ENCODE measurements at regions not wholly inside any gene's neighbourhood (a gene's known extent, or its start where the extent isn't known, plus 50 kb on each side); places are given as distances from the start of the nearest gene placed in this dataset.
"Not testable (repeated sequence)": the region's sequence is repeated elsewhere in the genome, so short reads cannot be mapped to it uniquely, and the experiment has no call there.

DNA sequence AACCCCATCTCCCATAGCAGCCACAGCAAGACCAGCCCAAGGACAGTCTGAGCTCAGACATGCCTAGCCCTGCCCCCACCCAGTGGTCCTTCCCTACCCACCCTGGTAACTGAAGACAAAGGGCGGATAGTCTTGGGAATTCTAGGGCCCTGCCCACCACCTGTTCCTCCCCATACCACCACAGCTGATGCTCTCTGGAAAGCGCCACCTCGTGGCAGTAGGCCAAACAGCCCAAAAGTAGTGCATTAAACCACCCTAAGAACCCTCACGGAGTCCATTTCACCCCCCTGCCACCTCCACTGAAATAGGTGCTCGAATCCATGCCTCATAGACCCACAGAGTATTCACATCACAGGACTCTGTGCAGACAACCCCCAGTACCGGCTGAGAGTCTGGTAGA is 1021.4 kb downstream of the CDH8 start:
- H3K4me3 ChIP-seq (ENCODE audit: low read depth, low read length), result no peak overlapping the region

GRCh38 chr16:61007694-61008093 is 1028.5 kb downstream of the CDH8 start:
- no peak overlapping the region for H3K4me3 ChIP-seq (ENCODE audit: low read depth, low read length)

DNA sequence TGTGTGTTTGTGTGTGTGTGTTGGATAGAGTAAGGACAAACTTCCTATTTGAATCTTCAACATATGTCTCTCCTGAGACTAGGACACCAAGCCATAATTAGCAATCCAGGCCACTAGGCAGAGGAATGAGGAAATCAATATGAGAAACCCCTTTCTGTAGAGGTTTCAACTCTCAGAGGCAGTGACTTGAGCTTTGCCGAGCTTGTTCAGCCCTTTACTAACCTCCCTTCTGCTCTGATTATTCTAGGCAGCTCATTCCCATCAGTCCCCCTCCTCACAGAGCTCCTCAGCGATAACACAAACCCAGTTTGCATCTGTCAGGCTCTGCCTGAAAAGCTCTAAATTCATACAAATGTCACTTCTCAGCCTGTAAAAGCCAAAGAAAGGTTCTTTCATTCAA is 1030.3 kb downstream of the CDH8 start:
- no peak overlapping the region for H3K4me3 ChIP-seq (ENCODE audit: low read depth, low read length)

DNA sequence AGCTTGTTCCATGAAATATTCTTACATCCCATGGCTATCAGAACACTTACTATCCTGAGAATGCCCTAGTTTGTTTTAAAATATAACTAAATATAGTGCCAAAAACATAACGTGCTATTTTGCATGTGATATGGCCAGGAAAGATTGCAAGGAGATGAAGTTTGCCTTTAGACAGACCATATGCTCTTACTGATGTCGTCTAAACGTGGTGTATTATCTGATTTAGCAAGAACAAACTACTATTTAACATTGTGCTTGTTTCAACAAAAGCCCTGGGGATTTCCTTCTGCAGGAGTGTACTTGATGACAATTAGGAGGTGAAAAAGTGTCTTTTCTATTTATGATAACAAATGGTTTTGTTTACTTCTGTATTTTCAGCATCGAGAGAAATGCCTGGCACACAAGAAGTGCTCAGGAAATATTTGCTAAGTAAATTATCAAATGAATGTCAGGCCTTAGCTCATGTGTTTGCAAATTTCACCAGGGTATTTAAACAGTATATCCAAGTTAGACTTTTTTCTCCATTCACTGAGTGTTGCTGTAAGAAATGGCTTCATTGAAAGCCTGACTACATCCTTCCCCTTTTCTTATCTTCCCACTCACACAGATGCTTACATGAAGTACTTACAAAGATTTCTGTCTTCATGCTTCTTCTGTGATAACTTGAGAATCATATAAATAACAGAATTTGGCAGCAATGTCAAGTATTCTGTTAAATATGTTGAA is 1033.6 kb downstream of the CDH8 start:
- H3K4me3 ChIP-seq (ENCODE audit: low read depth, low read length), result no peak overlapping the region

GRCh38 chr16:60991886-60992285 is 1044.4 kb downstream of the CDH8 start:
- H3K4me3 ChIP-seq (ENCODE audit: low read depth, low read length), result no peak overlapping the region

DNA sequence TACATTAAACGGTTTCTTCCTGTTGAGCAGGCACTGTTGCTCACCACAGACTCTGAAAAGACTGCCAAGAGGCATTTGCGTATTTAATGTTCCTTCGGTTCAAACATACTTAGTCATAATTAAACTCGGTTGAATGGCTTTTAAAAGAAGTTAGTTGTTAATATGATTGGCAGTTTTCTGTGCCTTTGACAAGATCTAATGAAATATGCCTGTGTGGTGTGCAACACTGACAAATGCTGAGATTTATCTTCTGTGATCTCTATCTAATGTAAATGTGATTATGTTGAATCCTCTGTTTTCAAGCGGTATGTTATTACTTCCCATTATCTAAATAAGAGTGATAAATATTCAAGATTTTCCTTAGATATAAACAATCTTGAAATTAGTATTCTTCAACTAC is 1046.6 kb downstream of the CDH8 start:
- H3K4me3 ChIP-seq (ENCODE audit: low read depth, low read length), result no peak overlapping the region

DNA sequence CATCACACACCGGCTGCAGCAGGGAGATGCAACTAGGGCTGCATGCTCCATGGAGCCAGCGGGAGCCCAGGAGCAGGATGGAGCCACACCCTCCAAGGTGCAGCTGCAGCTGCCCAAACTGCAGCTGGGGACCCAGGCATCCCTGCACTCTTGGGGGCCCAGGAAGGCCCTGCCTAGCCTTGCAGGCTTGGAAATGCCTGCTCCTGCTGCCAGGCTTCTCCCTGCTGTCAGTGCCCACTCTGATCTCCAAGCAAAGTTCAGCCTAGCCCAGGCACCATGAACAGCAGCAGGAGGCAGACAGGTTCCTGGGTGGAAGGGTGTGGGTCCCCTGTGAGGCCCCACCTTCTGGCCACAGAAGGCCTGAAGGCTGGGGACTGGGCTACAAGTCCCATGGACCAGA is 1057.1 kb downstream of the CDH8 start:
- no peak overlapping the region for H3K4me3 ChIP-seq (ENCODE audit: low read depth, low read length)

DNA sequence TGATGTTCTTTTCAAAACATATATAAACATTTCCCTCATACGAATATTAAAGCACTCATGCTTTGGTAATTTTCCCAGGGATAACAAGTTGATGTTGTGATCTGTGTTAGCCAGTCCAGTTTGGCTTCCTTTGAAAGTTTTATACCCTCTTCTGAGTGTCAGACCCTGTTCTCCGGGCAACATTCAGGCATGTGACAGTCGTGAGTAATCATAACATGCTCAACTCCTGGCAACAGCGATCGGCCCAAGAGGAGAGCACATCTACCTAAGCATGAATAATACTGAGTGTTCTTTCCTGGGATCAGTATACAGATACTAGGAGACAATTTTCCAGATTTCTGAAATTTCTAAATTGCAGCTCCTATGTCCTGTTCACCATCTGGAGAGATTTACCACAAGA is 1086.4 kb downstream of the CDH8 start:
- no peak overlapping the region for H3K4me3 ChIP-seq (ENCODE audit: low read depth, low read length)

DNA sequence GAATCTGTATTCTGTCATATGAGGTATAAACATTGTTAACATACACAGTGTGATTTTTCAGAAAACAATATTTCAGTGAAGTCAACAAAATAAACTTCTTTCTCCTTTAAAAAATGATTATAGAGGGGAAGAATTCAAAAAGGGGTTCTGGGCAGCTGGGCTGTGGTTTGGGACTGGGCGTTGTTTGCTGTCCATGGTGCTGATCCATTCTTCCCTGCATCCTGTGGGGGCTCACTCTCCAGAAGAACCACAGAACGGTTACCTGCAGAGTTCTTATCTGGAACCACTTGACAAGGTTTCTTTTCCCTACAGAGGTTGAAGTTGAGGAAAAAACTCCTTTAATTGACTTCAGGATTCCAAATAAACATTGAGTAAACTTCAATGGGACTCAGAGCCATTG is 1091.0 kb downstream of the CDH8 start:
- H3K4me3 ChIP-seq (ENCODE audit: low read depth, low read length), result no peak overlapping the region

GRCh38 chr16:60936189-60936588 is 1100.0 kb downstream of the CDH8 start:
- not testable (repeated sequence) for H3K4me3 ChIP-seq (ENCODE audit: low read depth, low read length)

GRCh38 chr16:60932600-60932999 is 1103.6 kb downstream of the CDH8 start:
- H3K4me3 ChIP-seq (ENCODE audit: low read depth, low read length), result no peak overlapping the region

GRCh38 chr16:60930291-60930690 is 1105.9 kb downstream of the CDH8 start:
- no peak overlapping the region for H3K4me3 ChIP-seq (ENCODE audit: low read depth, low read length)

GRCh38 chr16:60922920-60923319 is 1113.3 kb downstream of the CDH8 start:
- H3K4me3 ChIP-seq (ENCODE audit: low read depth, low read length), result no peak overlapping the region

DNA sequence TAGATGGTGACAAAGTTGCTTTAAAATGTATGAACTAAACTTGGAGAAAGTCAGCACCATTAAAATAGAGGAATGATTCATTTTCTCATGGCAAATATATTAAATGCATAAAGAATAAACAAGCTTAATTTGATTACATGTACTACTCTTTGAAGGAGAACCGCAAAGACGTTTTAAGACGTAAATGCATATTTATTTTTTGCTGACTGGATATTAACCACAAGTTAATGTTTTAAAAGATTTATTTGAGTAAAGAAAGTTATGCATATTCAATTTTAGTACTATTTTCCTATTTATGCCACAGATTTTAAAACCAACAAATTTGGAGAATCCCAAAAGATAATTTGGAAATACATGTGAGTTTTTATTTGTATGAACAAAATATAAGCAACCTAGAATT is 1121.9 kb downstream of the CDH8 start:
- H3K4me3 ChIP-seq (ENCODE audit: low read depth, low read length), result no peak overlapping the region

- no peak overlapping the region for H3K4me3 ChIP-seq (ENCODE audit: low read depth, low read length)
These were observed 1128.6 kb downstream of the CDH8 start for GRCh38 chr16:60907645-60908044.

DNA sequence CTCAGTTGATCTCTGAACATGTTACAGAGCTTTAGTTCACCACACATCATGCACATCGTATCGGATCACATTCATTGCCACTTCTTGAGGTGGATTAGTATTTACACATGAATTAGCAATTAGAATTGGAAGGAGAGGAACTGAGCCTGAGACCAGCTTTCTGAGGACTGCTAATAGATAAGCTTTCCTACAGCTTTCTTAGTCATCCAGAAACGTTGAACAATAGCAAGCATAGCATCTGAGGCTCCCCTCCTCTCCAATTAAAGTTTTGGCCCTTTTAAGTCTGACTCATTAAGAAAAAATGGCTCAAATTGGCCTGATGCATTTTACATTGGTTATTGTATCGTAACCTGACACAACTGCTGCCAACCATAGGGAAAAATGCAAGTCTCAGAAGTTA is 1130.4 kb downstream of the CDH8 start:
- H3K4me3 ChIP-seq (ENCODE audit: low read depth, low read length), result no peak overlapping the region

DNA sequence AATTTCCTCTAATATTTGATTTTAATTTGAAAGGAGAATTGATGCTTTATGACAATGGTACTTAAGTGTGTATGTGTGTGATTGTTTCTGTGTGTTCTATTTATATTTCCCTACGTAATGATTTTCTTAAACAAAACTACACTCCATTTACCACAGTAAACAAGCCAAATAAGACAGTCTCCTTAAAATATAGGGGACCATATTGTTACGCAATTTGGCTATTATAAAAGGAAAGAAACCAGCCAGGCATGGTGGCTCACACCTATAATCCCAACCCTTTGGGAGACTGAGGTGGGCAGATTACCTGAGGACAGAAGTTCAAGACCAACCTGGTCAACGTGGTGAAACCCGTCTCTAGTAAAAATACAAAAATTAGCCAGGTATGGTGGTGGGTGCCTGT is 1134.1 kb downstream of the CDH8 start:
- no peak overlapping the region for H3K4me3 ChIP-seq (ENCODE audit: low read depth, low read length)

- H3K4me3 ChIP-seq (ENCODE audit: low read depth, low read length), result no peak overlapping the region
These were observed 1153.4 kb downstream of the CDH8 start for GRCh38 chr16:60882816-60883215.

DNA sequence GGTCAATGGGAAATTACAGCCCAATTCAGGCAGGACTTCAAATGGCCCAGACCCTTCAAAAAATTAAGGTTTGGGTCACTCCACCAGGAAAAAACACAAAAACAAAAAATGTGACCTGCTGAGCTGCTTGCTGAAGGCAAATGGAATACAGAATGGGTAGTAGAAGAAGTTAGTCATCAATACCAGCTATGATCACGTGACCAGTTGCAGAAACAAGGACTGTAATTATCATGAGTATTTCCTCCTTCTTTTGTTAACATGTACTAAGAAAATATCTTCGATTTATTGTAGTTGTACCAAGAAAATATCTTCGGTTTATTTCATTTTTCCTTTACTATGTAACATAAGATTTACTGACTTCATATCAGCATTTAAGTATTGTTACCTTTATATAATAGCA is 1183.6 kb downstream of the CDH8 start:
- H3K4me3 ChIP-seq (ENCODE audit: low read depth, low read length), result no peak overlapping the region

GRCh38 chr16:60821661-60822060 is 1214.6 kb downstream of the CDH8 start:
- no peak overlapping the region for H3K4me3 ChIP-seq (ENCODE audit: low read depth, low read length)

DNA sequence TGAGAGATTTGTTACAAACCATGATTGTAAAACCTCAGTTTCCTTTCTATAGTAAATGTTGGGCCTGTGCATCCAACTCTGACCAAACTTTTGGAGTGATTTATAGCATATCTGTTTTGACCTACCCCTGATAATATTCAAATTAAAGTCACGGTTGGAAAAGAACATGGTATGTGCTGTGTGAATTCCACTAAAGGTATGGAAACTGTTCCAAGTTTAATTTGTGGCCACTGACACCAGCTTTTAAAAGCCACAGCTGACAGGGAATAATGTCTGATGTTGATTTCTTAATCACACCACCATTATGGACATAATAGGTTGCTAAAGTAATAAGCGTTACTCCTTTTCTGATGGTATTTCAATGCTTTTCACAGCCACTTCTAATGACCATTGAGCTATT is 1215.9 kb downstream of the CDH8 start:
- H3K4me3 ChIP-seq (ENCODE audit: low read depth, low read length), result no peak overlapping the region

- no peak overlapping the region for H3K4me3 ChIP-seq (ENCODE audit: low read depth, low read length)
These were observed 1217.8 kb downstream of the CDH8 start for GRCh38 chr16:60818465-60818864.

DNA sequence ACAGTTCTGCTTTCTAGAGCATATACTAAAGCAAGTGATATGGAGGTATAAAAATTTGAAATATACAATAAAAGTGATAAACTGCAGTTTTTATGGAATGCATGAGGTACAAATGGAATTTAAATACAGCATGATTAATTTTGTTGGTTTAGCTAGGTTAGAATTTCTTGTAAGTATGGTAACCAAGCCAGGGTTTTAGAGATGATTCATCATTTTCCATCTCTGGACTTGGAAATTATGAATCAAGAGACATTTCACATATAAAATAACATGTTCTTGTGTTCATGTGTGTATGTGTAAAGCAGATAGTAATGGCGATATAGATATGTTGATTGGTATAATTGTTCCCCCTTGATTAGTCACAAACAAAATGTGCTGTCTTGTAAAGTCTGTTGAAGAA is 1219.8 kb downstream of the CDH8 start:
- H3K4me3 ChIP-seq (ENCODE audit: low read depth, low read length), result no peak overlapping the region

All from iPS-11a (cell line).